ENCODE measurements at regions not wholly inside any gene's neighbourhood (a gene's known extent, or its start where the extent isn't known, plus 50 kb on each side); places are given as distances from the start of the nearest gene placed in this dataset.

DNA sequence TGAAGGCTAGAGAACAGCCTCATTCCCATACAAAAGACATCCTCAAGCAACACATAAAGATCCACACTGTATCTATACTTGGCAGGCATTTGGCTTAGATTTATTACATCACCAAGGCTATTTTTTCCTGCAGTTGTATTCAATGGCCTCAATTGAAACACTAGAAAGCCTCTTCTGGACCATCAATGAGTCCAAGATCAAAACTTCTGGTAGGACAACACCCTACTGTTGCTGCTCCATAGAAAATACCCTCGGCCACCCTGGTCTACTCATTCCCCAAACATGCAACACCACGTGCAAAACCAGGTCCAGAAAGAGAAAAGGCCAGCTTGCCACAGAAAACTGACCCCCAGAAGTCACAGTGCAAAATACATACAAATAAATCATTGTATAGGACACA, 56.9 kb upstream of the CADM1 start:
- DNase-seq (ENCODE audit: low spot score), result no peak

DNA sequence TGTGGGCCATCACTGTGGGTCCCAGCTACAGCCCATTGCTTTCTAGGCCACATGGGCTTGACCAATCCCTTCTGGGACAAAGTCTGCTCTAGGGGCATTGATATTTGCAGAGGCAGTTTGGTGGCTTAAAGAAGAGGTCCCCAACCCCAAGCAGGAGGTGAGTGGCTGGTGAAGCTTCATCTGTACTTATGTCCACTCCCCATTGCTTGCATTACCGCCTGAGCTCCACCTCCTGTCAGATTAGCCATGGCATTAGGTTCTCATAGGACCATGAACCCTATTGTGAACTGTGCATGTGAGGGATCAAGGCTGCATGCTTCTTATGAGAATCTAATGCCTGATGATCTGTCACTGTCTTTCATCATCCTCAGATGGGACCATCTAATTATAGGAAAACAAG, 54.4 kb upstream of the CADM1 start:
- DNase-seq (ENCODE audit: low spot score), result no peak

GRCh38 chr11:115557681-115558080, 53.5 kb upstream of the CADM1 start:
- DNase-seq (ENCODE audit: low spot score), result no peak

GRCh38 chr11:115556984-115557383, 52.8 kb upstream of the CADM1 start:
- no peak for DNase-seq (ENCODE audit: low spot score)

DNA sequence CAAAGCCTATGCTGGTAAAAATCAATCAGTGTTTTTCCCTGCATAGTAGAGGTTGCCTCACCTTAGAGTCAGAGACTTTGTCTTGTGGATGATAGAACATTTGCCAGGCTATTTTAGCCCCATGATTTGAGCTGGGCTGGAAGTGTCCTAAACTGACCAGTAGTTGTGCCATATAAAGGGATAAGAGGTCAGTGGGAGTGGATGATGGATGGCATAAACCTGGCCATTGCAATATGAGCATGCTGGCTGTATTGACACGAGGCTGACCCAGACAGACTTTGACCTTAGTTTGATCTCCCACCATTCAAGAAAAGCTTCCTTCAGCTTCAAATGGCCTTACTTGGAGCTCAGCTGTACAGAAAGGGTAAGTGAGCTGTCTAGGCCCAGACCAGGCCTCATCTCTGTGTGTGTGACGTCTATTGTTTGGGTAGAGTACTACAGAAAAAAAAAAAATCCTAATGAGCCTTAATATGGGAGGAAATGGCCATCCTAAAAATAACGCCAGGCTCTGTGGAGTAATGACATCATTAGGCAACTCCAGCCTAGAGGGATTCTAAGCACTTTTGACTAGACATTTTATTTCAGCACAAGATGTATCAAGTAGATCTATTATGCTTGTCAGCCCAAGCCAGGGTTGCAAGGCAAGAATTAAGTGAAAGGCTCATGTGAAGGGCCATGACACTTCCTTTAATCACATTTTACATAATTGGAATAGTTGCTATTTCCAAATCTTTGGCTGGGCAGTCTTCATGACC, 51.3 kb upstream of the CADM1 start:
- DNase-seq (ENCODE audit: low spot score), result no peak

Measured in H4 (cell line).